K562 (cell line): ENCODE measurements at regions not wholly inside any gene's neighbourhood (a gene's known extent, or its start where the extent isn't known, plus 50 kb on each side); places are given as distances from the start of the nearest gene placed in this dataset.
A peak's percentile ranks its signal among the peaks of the same experiment; 100 is the strongest.

ENCODE experiments used
- ATAC-seq: fragments of 200-7000 bp; cut with Tn5 transposase; 3 replicates; pipeline ENCODE4 v1.9.1; 2020; ENCODE audit warnings: moderate library complexity
- BruUV-seq: library from RNA; stranded (reverse); fragments of 400-500 nt; replicated peaks from 2 replicates; lab custom pipeline; 2021; lab: Mats Ljungman, UMichigan
- CTCF ChIA-PET: fragments of 300-600 bp; formaldehyde crosslinking; extraction: SDS; loops from one replicate; lab custom pipeline; 2021; ENCODE audit warnings: low intra/inter-chr PET ratio; lab: Yijun Ruan, JAX
- POLR2A ChIA-PET: fragments of 300-600, 350-650 bp; sonication (Branson Sonifier 250); formaldehyde crosslinking; extraction: SDS; loops from one replicate; lab custom pipeline; 2021; ENCODE audit warnings: antibody characterized with exemption, inconsistent platforms; lab: Yijun Ruan, JAX
- DNase-seq, 4 experiments: peaks; one replicate each; pipeline versions ENCODE4 v3.0.0 to v3.0.0-alpha.2; 2011 to 2018; ENCODE audit warnings: low spot score in 3 of 4, mixed read lengths in 3 of 4; ENCODE audit errors: extremely low read depth in 1 of 4
- FAIRE-seq: peaks from 2 replicates; lab custom pipeline; 2011; peaks lifted over from hg19 to GRCh38; lab: Jason Lieb, UNC
- H2AFZ ChIP-seq: 2 replicates; pipeline ENCODE4 v1.6.0; 2011; ENCODE audit warnings: low read depth, low read length, control low read depth, inconsistent platforms
- H3K27ac ChIP-seq: fragments of 200-600 bp; 3 replicates; pipeline ENCODE4 v1.8.0; 2011; ENCODE audit warnings: low read depth, mild to moderate bottlenecking, control low read depth, inconsistent platforms, low read length, moderate library complexity, mixed read lengths; ENCODE audit errors: extremely low read depth
- H3K27me3 ChIP-seq, 2 experiments: fragments of 300-600 bp in 1 of 2; 2 replicates in 1 of 2; 3 replicates in 1 of 2; pipeline versions ENCODE4 v1.6.0 to v1.8.0; 2011; ENCODE audit warnings: inconsistent platforms in 2 of 2, low read length in 2 of 2, mild to moderate bottlenecking in 1 of 2, mixed read lengths in 1 of 2, moderate library complexity in 1 of 2; ENCODE audit not compliant: control insufficient read depth in 2 of 2, insufficient read depth in 2 of 2
- H3K36me3 ChIP-seq: fragments of 300-600 bp; 3 replicates; pipeline ENCODE4 v1.8.0; 2011; ENCODE audit warnings: mild to moderate bottlenecking, low read length, inconsistent platforms; ENCODE audit not compliant: control insufficient read depth, insufficient read depth
- H3K4me1 ChIP-seq, 2 experiments: fragments of 200-600 bp in 1 of 2; replicated peaks in 1 of 2; 2 replicates in 1 of 2; 3 replicates in 1 of 2; pipeline versions ENCODE4 v1.5.1 to v1.8.0; 2011; ENCODE audit warnings: inconsistent platforms in 2 of 2, low read length in 2 of 2, mild to moderate bottlenecking in 1 of 2, mixed read lengths in 1 of 2, moderate library complexity in 1 of 2; ENCODE audit not compliant: control insufficient read depth in 2 of 2, insufficient read depth in 2 of 2
- H3K4me2 ChIP-seq: 2 replicates; pipeline ENCODE4 v1.6.1; 2011; ENCODE audit warnings: low read length, control low read depth, inconsistent platforms, mixed read lengths; ENCODE audit not compliant: insufficient read depth
- H3K4me3 ChIP-seq: fragments of 200-600 bp; sonication (generic), shearing (Covaris generic); 2 replicates; pipeline ENCODE4 v1.5.1; 2016; ENCODE audit warnings: control low read depth, inconsistent platforms
- H3K79me2 ChIP-seq: fragments of 200-600 bp; 3 replicates; pipeline ENCODE4 v1.8.0; 2011; ENCODE audit warnings: low read length, inconsistent platforms; ENCODE audit not compliant: control insufficient read depth, insufficient read depth
- H3K9ac ChIP-seq, 2 experiments: 2 replicates each; pipeline versions ENCODE4 v1.6.0 to v1.6.1; 2011; ENCODE audit warnings: low read depth in 2 of 2, low read length in 2 of 2, control low read depth in 1 of 2, inconsistent platforms in 1 of 2, mild to moderate bottlenecking in 1 of 2, mixed read lengths in 1 of 2; ENCODE audit not compliant: insufficient read depth in 1 of 2
- H3K9me1 ChIP-seq: one replicate; pipeline ENCODE4 v1.6.0; 2011; ENCODE audit warnings: inconsistent platforms, mild to moderate bottlenecking, low read length, moderate library complexity; ENCODE audit not compliant: control insufficient read depth, insufficient read depth
- H3K9me3 ChIP-seq: replicated peaks from 2 replicates; pipeline ENCODE4 v1.5.1; 2011; ENCODE audit warnings: low read depth, low read length, inconsistent platforms; ENCODE audit not compliant: control insufficient read depth, insufficient read depth
- H4K20me1 ChIP-seq: replicated peaks from 2 replicates; pipeline ENCODE4 v1.6.1; 2011; ENCODE audit warnings: low read length, inconsistent platforms, mixed read lengths; ENCODE audit not compliant: control insufficient read depth, insufficient read depth
- ARID1B ChIP-seq: fragments of 450-650 bp; IDR thresholded peaks from 2 replicates; pipeline ENCODE4 v1.6.1; 2016; ENCODE audit warnings: antibody characterized with exemption, mild to moderate bottlenecking, inconsistent platforms
- BDP1 ChIP-seq: IDR thresholded peaks from 3 replicates; pipeline ENCODE4 v1.6.1; 2011; ENCODE audit not compliant: insufficient read length, insufficient read depth
- FOXO4 ChIP-seq: fragments of 450-650 bp; formaldehyde crosslinking; IDR thresholded peaks from 2 replicates; pipeline ENCODE4 v1.4.0; 2020; ENCODE audit warnings: mild to moderate bottlenecking, moderate library complexity
- HDAC8 ChIP-seq: fragments of 450-650 bp; IDR thresholded peaks from 2 replicates; pipeline ENCODE4 v1.6.1; 2016; ENCODE audit warnings: mild to moderate bottlenecking, missing genetic modification characterization, moderate library complexity, missing compliant biosample characterization
- KAT7 ChIP-seq: sonication (generic); formaldehyde crosslinking; IDR thresholded peaks from 2 replicates; pipeline ENCODE4 v1.8.0; 2022; ENCODE audit warnings: missing genetic modification reagents, mild to moderate bottlenecking, borderline replicate concordance
- MAZ ChIP-seq, 2 experiments: fragments of 450-650 bp in 1 of 2; sonication (generic) in 1 of 2; formaldehyde crosslinking; IDR thresholded peaks in 1 of 2; conservative IDR thresholded peaks in 1 of 2; 2 replicates each; pipeline versions ENCODE4 v1.4.0 to v1.5.0; 2020; ENCODE audit warnings: mild to moderate bottlenecking in 1 of 2, missing genetic modification reagents in 1 of 2
- MYC ChIP-seq, 2 experiments: fragments of 250-450 bp in 1 of 2; sonication (Bioruptor Pico) in 1 of 2; IDR thresholded peaks; 2 replicates each; pipeline versions ENCODE4 v1.5.1 to v1.6.1; 2012 to 2021; ENCODE audit warnings: low read depth in 2 of 2, borderline replicate concordance in 1 of 2, improper control_type of control experiment in 1 of 2, low read length in 1 of 2, mild to moderate bottlenecking in 1 of 2, moderate library complexity in 1 of 2
- POLR2H ChIP-seq: IDR thresholded peaks from 2 replicates; pipeline ENCODE4 v1.6.1; 2016; ENCODE audit warnings: missing genetic modification characterization, low read depth, mild to moderate bottlenecking, control low read depth, missing compliant biosample characterization, moderate library complexity
- RNF219 ChIP-seq: fragments of 250-450 bp; sonication (Bioruptor Pico); IDR thresholded peaks from 2 replicates; pipeline ENCODE4 v1.5.0; 2022; ENCODE audit warnings: mild to moderate bottlenecking
- XRCC4 ChIP-seq: IDR thresholded peaks from one replicate; pipeline ENCODE4 v1.6.1; 2011; ENCODE audit not compliant: insufficient read depth, insufficient read length; ENCODE audit errors: extremely low read depth
- ZNF586 ChIP-seq: fragments of 450-650 bp; formaldehyde crosslinking; conservative IDR thresholded peaks from 2 replicates; pipeline ENCODE4 v1.4.0; 2020; ENCODE audit warnings: mild to moderate bottlenecking, moderate library complexity
- WGBS: fragments of 100-300 bp; shearing (Covaris generic); methylation state at CpG from one replicate; pipeline ENCODE4 v1.1.6; 2016; ENCODE audit warnings: low coverage, mixed read lengths; ENCODE audit not compliant: insufficient coverage; ENCODE audit errors: missing lambda C conversion rate; 5-methylcytosine and 5-hydroxymethylcytosine counted together
- in situ Hi-C: fragments of 300-500 bp; cut with MboI; formaldehyde crosslinking; loops from 4 replicates; pipeline ENCODE4 v1.15.0; 2018; ENCODE audit warnings: inconsistent platforms, mixed read lengths
- intact Hi-C: fragments of 100-400 bp; cut with micrococcal nuclease; formaldehyde crosslinking; loops from 2 replicates; pipeline ENCODE4 v1.14.2; 2022

- H3K79me2 ChIP-seq = no peaks in the 10 kb centered on the region
- no peaks in the 10 kb centered on the region for H3K9me1 ChIP-seq
- TF ChIP-seq BDP1 (no peak), MAZ (CRISPR knock-in tag; conservative IDR thresholded peaks at IDR 0.05 in 1 of 2, IDR thresholded peaks at IDR 0.05 in 1 of 2) (no peak), HDAC8 (tag) (no peak), XRCC4 (no peak), ARID1B (no peak), ZNF586 (CRISPR knock-in tag) (no peak), KAT7 (no peak), RNF219 (CRISPR knock-in tag) (no peak), FOXO4 (CRISPR knock-in tag) (no peak), MYC (IDR thresholded peaks at IDR 0.05; ENCODE audit: low read depth, low read length) (no peak), MYC (CRISPR knock-in tag; IDR thresholded peaks at IDR 0.05; ENCODE audit: borderline replicate concordance, low read depth) (no peak), POLR2H (tag) (no peak)
- H3K27me3 ChIP-seq = no peaks in the 10 kb centered on the region
- ChIA-PET CTCF (no interaction called here), POLR2A (no interaction called here)
- ATAC-seq (no peak; the same call in 2 of the 3 replicates), FAIRE-seq (no peak), DNase-seq (no peak)
- in situ Hi-C loops (loop anchor here (10.0 kb wide), 1 partner anchor 473 kb away; no protein-coding TSS in a partner anchor), intact Hi-C loops (no loop called here)
- no peaks in the 10 kb centered on the region for H3K36me3 ChIP-seq
- H3K4me3 ChIP-seq = no peak overlapping the region
- no peaks in the 10 kb centered on the region; a peak in 1 of 5 replicates for H3K4me1 ChIP-seq
- H3K9me3 ChIP-seq = no peaks in the 10 kb centered on the region
- peak overlapping the region; percentile 61 for H2AFZ ChIP-seq
- WGBS = 16% methylated on average over 4 of the region's 4 CpGs
- no peak overlapping the region for H3K9ac ChIP-seq
- H4K20me1 ChIP-seq = no peaks in the 10 kb centered on the region
- no peak overlapping the region for H3K4me2 ChIP-seq
- no TSS peak for BruUV-seq
- H3K27ac ChIP-seq = no peak overlapping the region
Measured at GRCh38 chr5:89437450-89438435, 554.8 kb upstream of the MEF2C start.
